GM12872 (cell line): ENCODE measurements at regions not wholly inside any gene's neighbourhood (a gene's known extent, or its start where the extent isn't known, plus 50 kb on each side); places are given as distances from the start of the nearest gene placed in this dataset.

Experiments
- TF ChIP-seq, protein P1 (sequence below): IDR thresholded peaks from 3 replicates; pipeline ENCODE4 v1.5.1; 2011; ENCODE audit warnings: low read depth, mild to moderate bottlenecking, low read length, moderate library complexity; ENCODE audit not compliant: insufficient read depth

DNA sequence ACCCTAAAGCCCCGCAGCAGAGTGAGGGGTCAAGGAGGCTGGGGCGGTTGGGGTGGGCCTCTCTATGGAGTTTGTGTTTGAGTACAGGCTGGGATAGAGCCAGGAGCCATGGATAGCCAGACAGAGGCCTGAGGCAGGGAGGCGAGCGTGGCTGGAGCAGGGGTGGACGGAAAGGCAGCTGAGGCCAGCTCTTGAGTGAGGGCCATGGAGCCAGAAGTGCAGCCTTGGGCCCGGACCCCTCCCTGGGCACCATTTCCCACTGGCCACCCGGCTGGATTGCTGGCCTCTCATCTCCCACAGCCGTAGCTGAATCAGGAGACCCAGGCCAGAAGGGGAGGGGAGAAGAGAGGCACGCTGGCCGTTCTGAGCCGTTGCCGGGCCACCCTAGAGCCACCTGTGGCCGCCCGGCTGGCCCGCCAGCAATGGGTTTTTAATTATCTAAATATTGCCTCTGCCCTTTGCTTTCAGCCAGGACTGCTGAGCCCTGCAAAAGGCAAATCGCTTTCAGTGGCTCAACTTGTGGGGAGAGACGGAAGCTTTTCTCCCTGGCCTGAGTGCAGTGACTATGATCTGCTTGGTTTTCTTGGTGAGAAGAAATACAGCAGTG, 75.2 kb upstream of the GSE1 start:
- TF ChIP-seq, protein P1, sequence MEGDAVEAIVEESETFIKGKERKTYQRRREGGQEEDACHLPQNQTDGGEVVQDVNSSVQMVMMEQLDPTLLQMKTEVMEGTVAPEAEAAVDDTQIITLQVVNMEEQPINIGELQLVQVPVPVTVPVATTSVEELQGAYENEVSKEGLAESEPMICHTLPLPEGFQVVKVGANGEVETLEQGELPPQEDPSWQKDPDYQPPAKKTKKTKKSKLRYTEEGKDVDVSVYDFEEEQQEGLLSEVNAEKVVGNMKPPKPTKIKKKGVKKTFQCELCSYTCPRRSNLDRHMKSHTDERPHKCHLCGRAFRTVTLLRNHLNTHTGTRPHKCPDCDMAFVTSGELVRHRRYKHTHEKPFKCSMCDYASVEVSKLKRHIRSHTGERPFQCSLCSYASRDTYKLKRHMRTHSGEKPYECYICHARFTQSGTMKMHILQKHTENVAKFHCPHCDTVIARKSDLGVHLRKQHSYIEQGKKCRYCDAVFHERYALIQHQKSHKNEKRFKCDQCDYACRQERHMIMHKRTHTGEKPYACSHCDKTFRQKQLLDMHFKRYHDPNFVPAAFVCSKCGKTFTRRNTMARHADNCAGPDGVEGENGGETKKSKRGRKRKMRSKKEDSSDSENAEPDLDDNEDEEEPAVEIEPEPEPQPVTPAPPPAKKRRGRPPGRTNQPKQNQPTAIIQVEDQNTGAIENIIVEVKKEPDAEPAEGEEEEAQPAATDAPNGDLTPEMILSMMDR, result no peak

DNA sequence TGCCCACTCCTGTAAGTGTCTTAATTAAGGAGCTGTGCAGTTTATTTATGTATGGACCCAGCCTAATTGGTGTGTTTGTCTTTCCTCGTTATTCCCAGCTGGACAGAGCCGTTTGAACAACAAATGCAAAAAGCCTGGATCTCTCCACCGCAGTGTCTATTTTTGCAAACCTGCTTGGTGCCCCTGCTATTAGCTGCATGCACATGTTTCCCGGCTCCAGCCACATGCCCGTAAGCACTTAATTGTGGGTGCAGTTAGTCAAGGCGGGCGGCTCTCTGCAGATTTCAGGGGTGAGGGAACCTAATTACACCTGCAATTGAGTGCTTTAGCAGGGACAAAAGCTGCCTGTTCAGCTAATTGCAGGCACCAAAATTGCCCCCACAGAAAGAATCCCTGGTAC, 74.0 kb upstream of the GSE1 start:
- TF ChIP-seq, protein P1, result no peak

GRCh38 chr16:85539629-85540291, 73.4 kb upstream of the GSE1 start:
- TF ChIP-seq, protein P1, result no peak

- TF ChIP-seq, protein P1, result no peak
These were observed 71.9 kb upstream of the GSE1 start for GRCh38 chr16:85541181-85541580.

DNA sequence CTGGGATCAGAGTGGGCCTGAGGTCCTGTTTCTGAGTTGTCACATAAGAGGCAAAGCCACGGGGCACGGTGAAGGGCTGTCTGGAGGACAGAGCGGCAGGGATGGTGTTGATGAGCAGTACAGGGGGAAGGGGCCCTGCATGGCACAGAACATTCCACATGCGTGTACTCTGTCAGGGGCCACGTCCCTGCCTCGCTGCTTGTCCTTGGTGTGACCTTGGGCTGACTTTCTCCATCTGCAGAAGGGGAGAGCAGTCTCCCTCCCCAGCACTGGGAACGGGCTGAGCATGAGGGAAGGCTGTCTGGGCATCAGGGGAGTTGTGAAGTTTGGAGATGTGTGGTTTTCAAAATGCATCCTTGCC, 71.5 kb upstream of the GSE1 start:
- TF ChIP-seq, protein P1, result no peak

GRCh38 chr16:85541980-85542900, 70.9 kb upstream of the GSE1 start:
- TF ChIP-seq, protein P1, result no peak

DNA sequence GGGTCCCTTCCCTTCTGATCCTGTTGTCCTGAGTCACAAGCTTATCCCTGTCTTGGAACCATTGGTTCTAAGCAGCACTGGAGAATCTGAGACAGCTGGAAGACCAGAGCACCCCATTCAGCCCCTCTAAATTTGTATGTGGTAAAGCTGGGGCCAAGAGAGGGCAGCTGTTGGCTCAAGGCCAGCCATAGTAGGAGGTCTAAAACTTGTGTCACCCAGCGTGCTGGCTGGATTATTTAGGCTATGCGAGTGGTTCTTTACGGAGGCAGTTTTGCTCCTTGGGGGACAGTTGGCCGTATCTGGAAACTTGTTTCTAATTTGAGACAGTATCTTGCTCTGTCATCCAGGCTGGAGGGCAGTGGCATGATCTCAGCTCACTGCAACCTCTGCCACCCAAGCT, 69.6 kb upstream of the GSE1 start:
- TF ChIP-seq, protein P1, result no peak
